DOHH2 (cell line): ENCODE measurements at regions not wholly inside any gene's neighbourhood (a gene's known extent, or its start where the extent isn't known, plus 50 kb on each side); places are given as distances from the start of the nearest gene placed in this dataset.

Source experiments
- H3F3A ChIP-seq: fragments of 200-600 bp; sonication (generic), shearing (Covaris generic); 2 replicates; pipeline ENCODE4 v1.6.0; 2016; ENCODE audit warnings: antibody characterized with exemption, mild to moderate bottlenecking; ENCODE audit not compliant: control insufficient read depth, insufficient read depth
- H3K27ac ChIP-seq: fragments of 200-600 bp; sonication (generic); 2 replicates; pipeline ENCODE4 v1.5.1; 2014; ENCODE audit warnings: low read depth, mild to moderate bottlenecking, low read length, moderate library complexity
- H3K27me3 ChIP-seq: fragments of 200-600 bp; sonication (generic); 2 replicates; pipeline ENCODE4 v1.6.1; 2014; ENCODE audit warnings: mild to moderate bottlenecking, low read length, mixed read lengths; ENCODE audit not compliant: control insufficient read depth
- H3K36me3 ChIP-seq: fragments of 200-600 bp; sonication (generic); 2 replicates; pipeline ENCODE4 v1.6.1; 2014; ENCODE audit warnings: mild to moderate bottlenecking, low read length, moderate library complexity, mixed read lengths; ENCODE audit not compliant: control insufficient read depth
- H3K4me1 ChIP-seq: fragments of 200-600 bp; sonication (generic); 2 replicates; pipeline ENCODE4 v1.6.1; 2014; ENCODE audit warnings: mild to moderate bottlenecking, low read length, mixed read lengths; ENCODE audit not compliant: control insufficient read depth
- H3K4me2 ChIP-seq: fragments of 200-600 bp; sonication (generic); 2 replicates; pipeline ENCODE4 v1.6.0; 2014; ENCODE audit warnings: mild to moderate bottlenecking, low read length, moderate library complexity
- H3K4me3 ChIP-seq: fragments of 200-600 bp; sonication (generic); 2 replicates; pipeline ENCODE4 v1.5.1; 2014; ENCODE audit warnings: mild to moderate bottlenecking, low read length, mixed read lengths
- H3K79me2 ChIP-seq: fragments of 200-600 bp; sonication (generic); 2 replicates; pipeline ENCODE4 v1.6.1; 2014; ENCODE audit warnings: mild to moderate bottlenecking, low read length, mixed read lengths; ENCODE audit not compliant: control insufficient read depth
- H3K9me2 ChIP-seq: fragments of 200-600 bp; sonication (generic); replicated peaks from 2 replicates; pipeline ENCODE4 v1.6.1; 2014; ENCODE audit warnings: mild to moderate bottlenecking, low read length, mixed read lengths; ENCODE audit not compliant: control insufficient read depth
- H3K9me3 ChIP-seq: fragments of 200-600 bp; sonication (generic); 2 replicates; pipeline ENCODE4 v1.6.1; 2014; ENCODE audit warnings: antibody characterized with exemption, low read length, mixed read lengths; ENCODE audit not compliant: control insufficient read depth, insufficient read depth
- H4K20me1 ChIP-seq: fragments of 200-600 bp; sonication (generic); 2 replicates; pipeline ENCODE4 v1.6.0; 2014; ENCODE audit warnings: low read depth, mild to moderate bottlenecking, antibody characterized with exemption, low read length, moderate library complexity; ENCODE audit not compliant: control insufficient read depth, insufficient read depth
- CTCF ChIP-seq: fragments of 200-600 bp; sonication (generic); IDR thresholded peaks from one replicate; pipeline ENCODE4 v1.5.1; 2014; ENCODE audit warnings: antibody characterized with exemption, mild to moderate bottlenecking, low read depth, low read length; ENCODE audit not compliant: poor library complexity, severe bottlenecking
- EZH2phosphoT487 ChIP-seq: fragments of 200-600 bp; sonication (generic); IDR thresholded peaks from 2 replicates; pipeline ENCODE4 v1.6.1; 2017; ENCODE audit warnings: borderline replicate concordance, mild to moderate bottlenecking, antibody characterized with exemption, low read length, moderate library complexity, mixed read lengths

GRCh38 chr20:61067221-61067620 is 184.8 kb upstream of the CDH4 start:
- H4K20me1 ChIP-seq = no peaks in the 10 kb centered on the region
- H3K27me3 ChIP-seq = no peaks in the 10 kb centered on the region
- peaks cover 4% of the 10 kb centered on the region; the same call in 1 of the 2 replicates for H3K9me3 ChIP-seq
- no peak for TF ChIP-seq CTCF
- no peak for TF ChIP-seq EZH2phosphoT487
- no peaks in the 10 kb centered on the region for H3K36me3 ChIP-seq
- no peak overlapping the region for H3K4me3 ChIP-seq
- no peaks in the 10 kb centered on the region for H3F3A ChIP-seq
- no peaks in the 10 kb centered on the region for H3K9me2 ChIP-seq
- H3K27ac ChIP-seq = no peak overlapping the region
- no peaks in the 10 kb centered on the region for H3K79me2 ChIP-seq
- H3K4me1 ChIP-seq = no peaks in the 10 kb centered on the region
- H3K4me2 ChIP-seq = no peak overlapping the region

- Histone ChIP-seq H3F3A (no peaks in the 10 kb centered on the region), H3K36me3 (no peaks in the 10 kb centered on the region), H3K4me3 (no peak overlapping the region), H3K9me3 (peaks cover 4% of the 10 kb centered on the region; the same call in 1 of the 2 replicates), H4K20me1 (no peaks in the 10 kb centered on the region), H3K27me3 (no peaks in the 10 kb centered on the region), H3K4me2 (no peak overlapping the region), H3K9me2 (no peaks in the 10 kb centered on the region), H3K4me1 (no peaks in the 10 kb centered on the region), H3K79me2 (no peaks in the 10 kb centered on the region), H3K27ac (no peak overlapping the region)
- TF ChIP-seq CTCF (no peak), EZH2phosphoT487 (no peak)
Observed at GRCh38 chr20:61072398-61072797, 179.7 kb upstream of the CDH4 start.

- H4K20me1 ChIP-seq = no peaks in the 10 kb centered on the region
- no peaks in the 10 kb centered on the region for H3K27me3 ChIP-seq
- no peak overlapping the region for H3K4me3 ChIP-seq
- H3K4me2 ChIP-seq = no peak overlapping the region
- H3K27ac ChIP-seq = no peak overlapping the region
- no peaks in the 10 kb centered on the region for H3F3A ChIP-seq
- no peaks in the 10 kb centered on the region for H3K36me3 ChIP-seq
- no peaks in the 10 kb centered on the region for H3K79me2 ChIP-seq
- TF ChIP-seq CTCF (no peak), EZH2phosphoT487 (no peak)
- H3K4me1 ChIP-seq = no peaks in the 10 kb centered on the region
- H3K9me2 ChIP-seq = no peaks in the 10 kb centered on the region
- H3K9me3 ChIP-seq = peaks cover 4% of the 10 kb centered on the region; the same call in 1 of the 2 replicates
Observed at GRCh38 chr20:61073376-61073775, 178.7 kb upstream of the CDH4 start.

GRCh38 chr20:61082720-61083119 is 169.3 kb upstream of the CDH4 start:
- H3K9me2 ChIP-seq = no peaks in the 10 kb centered on the region
- no peak overlapping the region for H3K4me2 ChIP-seq
- no peaks in the 10 kb centered on the region for H3K27me3 ChIP-seq
- H3K4me3 ChIP-seq = no peak overlapping the region
- H3K27ac ChIP-seq = no peak overlapping the region
- H4K20me1 ChIP-seq = no peaks in the 10 kb centered on the region
- H3F3A ChIP-seq = no peaks in the 10 kb centered on the region
- H3K9me3 ChIP-seq = no peaks in the 10 kb centered on the region
- no peaks in the 10 kb centered on the region for H3K79me2 ChIP-seq
- H3K36me3 ChIP-seq = no peaks in the 10 kb centered on the region
- TF ChIP-seq CTCF (no peak), EZH2phosphoT487 (no peak)
- H3K4me1 ChIP-seq = no peaks in the 10 kb centered on the region
